ENCODE measurements at regions not wholly inside any gene's neighbourhood (a gene's known extent, or its start where the extent isn't known, plus 50 kb on each side); places are given as distances from the start of the nearest gene placed in this dataset.

GRCh38 chr5:83831834-83832233 is 111.2 kb upstream of the HAPLN1 start:
- H3K27ac ChIP-seq: no peak overlapping the region
- TF ChIP-seq POLR2A (IDR thresholded peaks at IDR 0.05) (no peak), CTCF (IDR thresholded peaks at IDR 0.05) (no peak)
- no peaks in the 10 kb centered on the region for H3K4me1 ChIP-seq
- no peak for DNase-seq
- H3K27me3 ChIP-seq: no peaks in the 10 kb centered on the region
- H3K4me3 ChIP-seq: no peak overlapping the region
- no peaks in the 10 kb centered on the region for H3K36me3 ChIP-seq
- no peaks in the 10 kb centered on the region for H3K9me3 ChIP-seq

- TF ChIP-seq CTCF (IDR thresholded peaks at IDR 0.05) (no peak), POLR2A (IDR thresholded peaks at IDR 0.05) (no peak)
These were observed 106.5 kb upstream of the HAPLN1 start for GRCh38 chr5:83827111-83827557.

GRCh38 chr5:83817591-83817990 is 96.9 kb upstream of the HAPLN1 start:
- Histone ChIP-seq H3K36me3 (no peaks in the 10 kb centered on the region), H3K27me3 (no peaks in the 10 kb centered on the region), H3K4me1 (no peaks in the 10 kb centered on the region), H3K27ac (no peak overlapping the region), H3K4me3 (no peak overlapping the region), H3K9me3 (no peaks in the 10 kb centered on the region)
- DNase-seq: no peak
- no peak for TF ChIP-seq CTCF (IDR thresholded peaks at IDR 0.05)

More at GRCh38 chr5:83827111-83827557, 106.5 kb upstream of the HAPLN1 start:
- no peak overlapping the region for H3K4me3 ChIP-seq
- no peaks in the 10 kb centered on the region for H3K27me3 ChIP-seq
- no peaks in the 10 kb centered on the region for H3K36me3 ChIP-seq
- no peaks in the 10 kb centered on the region for H3K9me3 ChIP-seq
- H3K4me1 ChIP-seq: no peaks in the 10 kb centered on the region
- no peak overlapping the region for H3K27ac ChIP-seq
- no peak for DNase-seq

GRCh38 chr5:83815661-83816060 is 95.0 kb upstream of the HAPLN1 start:
- Histone ChIP-seq H3K27me3 (no peaks in the 10 kb centered on the region), H3K27ac (no peak overlapping the region), H3K4me3 (no peak overlapping the region), H3K36me3 (no peaks in the 10 kb centered on the region), H3K9me3 (no peaks in the 10 kb centered on the region), H3K4me1 (no peaks in the 10 kb centered on the region)
- TF ChIP-seq POLR2A (IDR thresholded peaks at IDR 0.05) (no peak), CTCF (IDR thresholded peaks at IDR 0.05) (no peak)
- no peak for DNase-seq

- H3K27ac ChIP-seq: no peak overlapping the region
These were observed 89.9 kb upstream of the HAPLN1 start for GRCh38 chr5:83810511-83810910.

More at GRCh38 chr5:83810511-83810910, 89.9 kb upstream of the HAPLN1 start:
- no peak for TF ChIP-seq POLR2A (IDR thresholded peaks at IDR 0.05)
- TF ChIP-seq CTCF (IDR thresholded peaks at IDR 0.05): no peak
- Histone ChIP-seq H3K9me3 (no peaks in the 10 kb centered on the region), H3K27me3 (no peaks in the 10 kb centered on the region), H3K4me1 (no peaks in the 10 kb centered on the region), H3K36me3 (no peaks in the 10 kb centered on the region), H3K4me3 (no peak overlapping the region)
- DNase-seq: no peak
